ENCODE measurements at regions not wholly inside any gene's neighbourhood (a gene's known extent, or its start where the extent isn't known, plus 50 kb on each side); places are given as distances from the start of the nearest gene placed in this dataset.
"Not testable (repeated sequence)": the region's sequence is repeated elsewhere in the genome, so short reads cannot be mapped to it uniquely, and the experiment has no call there.

- not testable (repeated sequence) for DNase-seq
Observed at GRCh38 chr19:23984911-23985310, 70.2 kb downstream of the ZNF726 start.

GRCh38 chr19:23986623-23987022 is 71.9 kb downstream of the ZNF726 start:
- DNase-seq: no peak

GRCh38 chr19:23991170-23991569 is 76.5 kb downstream of the ZNF726 start:
- no peak for DNase-seq

- DNase-seq: no peak
Observed at GRCh38 chr19:23992348-23992747, 77.7 kb downstream of the ZNF726 start.

GRCh38 chr19:23993440-23993839 is 78.8 kb downstream of the ZNF726 start:
- DNase-seq: no peak

- DNase-seq: no peak
Observed at GRCh38 chr19:23996549-23996948, 81.9 kb downstream of the ZNF726 start.

- no peak for DNase-seq
Observed at GRCh38 chr19:23998568-23998967, 83.9 kb downstream of the ZNF726 start.

- DNase-seq: no peak
Observed at GRCh38 chr19:23999821-24000610, 85.3 kb downstream of the ZNF726 start.

- no peak for DNase-seq
Observed at GRCh38 chr19:24000656-24001055, 86.0 kb downstream of the ZNF726 start.

GRCh38 chr19:24002256-24002945 is 84.6 kb upstream of the ZNF254 start:
- DNase-seq: no peak

GRCh38 chr19:24003537-24003936 is 83.5 kb upstream of the ZNF254 start:
- DNase-seq: no peak

GRCh38 chr19:24004166-24004565 is 82.8 kb upstream of the ZNF254 start:
- DNase-seq: no peak

GRCh38 chr19:24029941-24030636 is 56.9 kb upstream of the ZNF254 start:
- no peak for DNase-seq

- no peak for DNase-seq
Observed at GRCh38 chr19:24032651-24033050, 54.3 kb upstream of the ZNF254 start.

- DNase-seq: peak; percentile 69
Observed at GRCh38 chr19:24033301-24033962, 53.6 kb upstream of the ZNF254 start.

GRCh38 chr19:24033963-24034342 is 53.0 kb upstream of the ZNF254 start:
- no peak for DNase-seq

- DNase-seq: not testable (repeated sequence)
Observed at GRCh38 chr19:24035261-24035880, 51.6 kb upstream of the ZNF254 start.

Data from NCI-H2081 treated with DMSO at 0.1 percent for 48 hours (cell line).